GM18517 (cell line): ENCODE measurements at regions not wholly inside any gene's neighbourhood (a gene's known extent, or its start where the extent isn't known, plus 50 kb on each side); places are given as distances from the start of the nearest gene placed in this dataset.

Experiments
- ATAC-seq: cut with Tn5 transposase; IDR thresholded peaks from one replicate; pipeline ENCODE4 v1.9.1; 2021; ENCODE audit warnings: mild to moderate bottlenecking, moderate library complexity; ENCODE audit not compliant: unreplicated experiment

DNA sequence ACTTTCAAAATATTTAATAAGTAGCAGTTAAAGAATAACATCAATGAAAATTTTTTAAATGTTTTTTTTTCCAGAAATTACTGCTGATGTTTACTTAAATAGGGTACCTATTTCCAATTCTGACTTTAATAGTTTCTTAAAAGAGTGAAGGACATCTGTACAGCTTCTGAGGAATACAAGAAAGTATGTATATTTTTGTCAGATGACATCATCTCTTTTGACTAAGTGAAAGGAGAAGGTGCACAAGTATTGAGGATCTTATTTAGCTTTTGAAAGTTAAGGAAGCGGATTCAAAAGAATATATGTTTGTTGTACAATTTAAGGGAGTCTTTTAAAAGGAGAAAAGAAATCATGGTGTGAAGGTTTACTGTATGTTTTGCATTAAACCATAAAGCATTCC lies 90.0 kb upstream of the SLC35B3 start:
- no peak for ATAC-seq

GRCh38 chr6:8513174-8513573 lies 77.8 kb upstream of the SLC35B3 start:
- ATAC-seq, result no peak

GRCh38 chr6:8507286-8507685 lies 71.9 kb upstream of the SLC35B3 start:
- ATAC-seq, result no peak

GRCh38 chr6:8506126-8506525 lies 70.8 kb upstream of the SLC35B3 start:
- no peak for ATAC-seq

DNA sequence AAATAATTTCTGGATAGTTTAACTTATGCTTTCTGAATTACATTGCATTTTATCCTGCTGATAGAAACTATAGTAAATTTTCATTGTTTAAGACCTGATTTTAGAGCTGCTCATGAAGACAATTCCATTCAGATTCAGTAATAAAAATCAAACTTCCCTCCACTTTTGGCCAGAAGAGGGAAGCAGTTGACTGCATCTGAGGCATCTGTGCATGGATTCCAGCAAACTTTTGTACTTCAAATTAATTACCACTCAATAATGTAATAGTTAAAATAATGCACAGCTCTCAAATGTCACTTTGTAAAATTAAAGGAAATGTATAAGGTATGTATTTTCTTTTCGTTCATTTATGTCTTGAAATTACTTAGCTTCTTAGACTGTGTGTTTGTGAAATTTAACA lies 64.2 kb upstream of the SLC35B3 start:
- ATAC-seq, result no peak

DNA sequence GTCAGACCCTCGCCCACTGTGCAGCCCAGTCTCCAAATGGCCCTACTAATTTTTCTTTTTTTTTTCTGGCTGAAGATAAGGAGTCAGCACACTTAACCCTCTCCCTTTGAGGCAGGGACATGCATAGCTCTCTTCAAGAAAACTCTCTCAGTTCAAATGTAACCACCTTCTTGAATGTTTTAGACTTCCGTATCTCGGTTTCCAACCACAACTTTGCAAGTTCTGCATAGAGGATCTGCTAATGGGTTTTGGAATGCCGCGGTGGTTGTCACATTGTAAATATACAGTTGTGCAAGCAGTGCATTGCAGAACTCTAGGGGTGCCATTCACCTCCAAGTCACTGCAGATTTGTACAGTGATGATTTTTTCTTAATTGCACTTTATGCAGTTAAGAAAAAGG lies 59.4 kb upstream of the SLC35B3 start:
- ATAC-seq, result no peak

GRCh38 chr6:8492536-8493133 lies 57.3 kb upstream of the SLC35B3 start:
- no peak for ATAC-seq
